GM19025 (cell line): ENCODE measurements at regions not wholly inside any gene's neighbourhood (a gene's known extent, or its start where the extent isn't known, plus 50 kb on each side); places are given as distances from the start of the nearest gene placed in this dataset.
A peak's percentile ranks its signal among the peaks of the same experiment; 100 is the strongest.

Source experiments
- ATAC-seq: cut with Tn5 transposase; IDR thresholded peaks from one replicate; pipeline ENCODE4 v1.9.1; 2021; ENCODE audit warnings: mild to moderate bottlenecking, low read depth, moderate library complexity; ENCODE audit not compliant: unreplicated experiment

GRCh38 chr13:27014406-27015359, 156.9 kb downstream of the USP12 start:
- ATAC-seq = no peak

- no peak for ATAC-seq
Measured at GRCh38 chr13:27012482-27013197, 159.0 kb downstream of the USP12 start.

GRCh38 chr13:27011661-27012060, 159.9 kb downstream of the USP12 start:
- ATAC-seq = no peak

- no peak for ATAC-seq
Measured at GRCh38 chr13:27008733-27009132, 162.9 kb downstream of the USP12 start.

GRCh38 chr13:27007166-27007565, 164.4 kb downstream of the USP12 start:
- no peak for ATAC-seq

GRCh38 chr13:27006519-27007161, 165.0 kb downstream of the USP12 start:
- no peak for ATAC-seq

- ATAC-seq = no peak
Measured at GRCh38 chr13:27005976-27006518, 165.6 kb downstream of the USP12 start.

GRCh38 chr13:27005556-27005955, 166.1 kb downstream of the USP12 start:
- no peak for ATAC-seq

- no peak for ATAC-seq
Measured at GRCh38 chr13:27004866-27005265, 166.7 kb downstream of the USP12 start.

GRCh38 chr13:27004326-27004725, 167.3 kb downstream of the USP12 start:
- no peak for ATAC-seq

- no peak for ATAC-seq
Measured at GRCh38 chr13:27001705-27002104, 169.9 kb downstream of the USP12 start.

GRCh38 chr13:27000686-27001085, 170.9 kb downstream of the USP12 start:
- no peak for ATAC-seq

- no peak for ATAC-seq
Measured at GRCh38 chr13:26999499-26999898, 172.1 kb downstream of the USP12 start.

GRCh38 chr13:26998292-26998691, 173.3 kb downstream of the USP12 start:
- no peak for ATAC-seq

- ATAC-seq = peak; percentile 94
Measured at GRCh38 chr13:26996965-26997752, 174.5 kb downstream of the USP12 start.

GRCh38 chr13:26995159-26995558, 176.5 kb downstream of the USP12 start:
- ATAC-seq = no peak

GRCh38 chr13:26993780-26994179, 177.8 kb downstream of the USP12 start:
- ATAC-seq = no peak

GRCh38 chr13:26992951-26993719, 178.5 kb downstream of the USP12 start:
- no peak for ATAC-seq

- no peak for ATAC-seq
Measured at GRCh38 chr13:26991508-26992181, 180.0 kb downstream of the USP12 start.
